Tongue (tissue), 1 donor: ENCODE measurements at regions not wholly inside any gene's neighbourhood (a gene's known extent, or its start where the extent isn't known, plus 50 kb on each side); places are given as distances from the start of the nearest gene placed in this dataset.

Experiments used
- DNase-seq: peaks from one replicate; pipeline ENCODE4 v3.0.0-alpha.2; 2015

- DNase-seq = no peak
Measured at GRCh38 chr20:60430516-60431001, 472.3 kb downstream of the CDH26 start.

- DNase-seq = no peak
Measured at GRCh38 chr20:60431349-60431748, 473.1 kb downstream of the CDH26 start.

GRCh38 chr20:60437418-60437817, 479.2 kb downstream of the CDH26 start:
- no peak for DNase-seq

- DNase-seq = no peak
Measured at GRCh38 chr20:60446267-60447111, 488.3 kb downstream of the CDH26 start.

GRCh38 chr20:60447703-60448102, 489.5 kb downstream of the CDH26 start:
- no peak for DNase-seq

GRCh38 chr20:60453388-60454246, 495.4 kb downstream of the CDH26 start:
- DNase-seq = peak; percentile 68

- DNase-seq = no peak
Measured at GRCh38 chr20:60454491-60454890, 496.3 kb downstream of the CDH26 start.

GRCh38 chr20:60455272-60455671, 497.0 kb downstream of the CDH26 start:
- no peak for DNase-seq

- DNase-seq = no peak
Measured at GRCh38 chr20:60459212-60459611, 501.0 kb downstream of the CDH26 start.

GRCh38 chr20:60461993-60462392, 503.8 kb downstream of the CDH26 start:
- DNase-seq = no peak

- no peak for DNase-seq
Measured at GRCh38 chr20:60463798-60464197, 505.6 kb downstream of the CDH26 start.

GRCh38 chr20:60465439-60465838, 507.2 kb downstream of the CDH26 start:
- DNase-seq = no peak

GRCh38 chr20:60465993-60466686, 507.9 kb downstream of the CDH26 start:
- DNase-seq = no peak

- no peak for DNase-seq
Measured at GRCh38 chr20:60466687-60467022, 508.4 kb downstream of the CDH26 start.

- no peak for DNase-seq
Measured at GRCh38 chr20:60467078-60467477, 508.9 kb downstream of the CDH26 start.

GRCh38 chr20:60467771-60468170, 509.5 kb downstream of the CDH26 start:
- DNase-seq = no peak

GRCh38 chr20:60469829-60470228, 511.6 kb downstream of the CDH26 start:
- DNase-seq = no peak

- no peak for DNase-seq
Measured at GRCh38 chr20:60470366-60470765, 512.1 kb downstream of the CDH26 start.

- no peak for DNase-seq
Measured at GRCh38 chr20:60473211-60473610, 515.0 kb downstream of the CDH26 start.

GRCh38 chr20:60474385-60474910, 516.2 kb downstream of the CDH26 start:
- DNase-seq = no peak

GRCh38 chr20:60476045-60476444, 517.8 kb downstream of the CDH26 start:
- DNase-seq = no peak

- peak; percentile 24 for DNase-seq
Measured at GRCh38 chr20:60477958-60478357, 519.7 kb downstream of the CDH26 start.
